ENCODE measurements at regions not wholly inside any gene's neighbourhood (a gene's known extent, or its start where the extent isn't known, plus 50 kb on each side); places are given as distances from the start of the nearest gene placed in this dataset.
A peak's percentile ranks its signal among the peaks of the same experiment; 100 is the strongest.
"Not testable (repeated sequence)": the region's sequence is repeated elsewhere in the genome, so short reads cannot be mapped to it uniquely, and the experiment has no call there.

GRCh38 chr1:199929556-199929955, 98.0 kb upstream of the NR5A2 start:
- no peak for DNase-seq (ENCODE audit: low spot score)

GRCh38 chr1:199930067-199930466, 97.4 kb upstream of the NR5A2 start:
- DNase-seq (ENCODE audit: low spot score): not testable (repeated sequence)

GRCh38 chr1:199931666-199932377, 95.7 kb upstream of the NR5A2 start:
- peak; percentile 67 for DNase-seq (ENCODE audit: low spot score)

GRCh38 chr1:199932462-199932861, 95.0 kb upstream of the NR5A2 start:
- DNase-seq (ENCODE audit: low spot score): no peak

- DNase-seq (ENCODE audit: low spot score): no peak
Observed at GRCh38 chr1:199936441-199936840, 91.1 kb upstream of the NR5A2 start.

GRCh38 chr1:199937161-199937560, 90.3 kb upstream of the NR5A2 start:
- DNase-seq (ENCODE audit: low spot score): no peak

GRCh38 chr1:199937661-199938060, 89.8 kb upstream of the NR5A2 start:
- no peak for DNase-seq (ENCODE audit: low spot score)

- no peak for DNase-seq (ENCODE audit: low spot score)
Observed at GRCh38 chr1:199944986-199945385, 82.5 kb upstream of the NR5A2 start.

- no peak for DNase-seq (ENCODE audit: low spot score)
Observed at GRCh38 chr1:199945591-199945990, 81.9 kb upstream of the NR5A2 start.

- no peak for DNase-seq (ENCODE audit: low spot score)
Observed at GRCh38 chr1:199946305-199947155, 81.0 kb upstream of the NR5A2 start.

- peak; percentile 59 for DNase-seq (ENCODE audit: low spot score)
Observed at GRCh38 chr1:199948587-199949280, 78.8 kb upstream of the NR5A2 start.

- DNase-seq (ENCODE audit: low spot score): not testable (repeated sequence)
Observed at GRCh38 chr1:199951005-199951404, 76.5 kb upstream of the NR5A2 start.

- DNase-seq (ENCODE audit: low spot score): no peak
Observed at GRCh38 chr1:199953651-199954050, 73.9 kb upstream of the NR5A2 start.

- no peak for DNase-seq (ENCODE audit: low spot score)
Observed at GRCh38 chr1:199954699-199955098, 72.8 kb upstream of the NR5A2 start.

GRCh38 chr1:199955235-199955634, 72.3 kb upstream of the NR5A2 start:
- DNase-seq (ENCODE audit: low spot score): no peak

- DNase-seq (ENCODE audit: low spot score): no peak
Observed at GRCh38 chr1:199956005-199956404, 71.5 kb upstream of the NR5A2 start.

GRCh38 chr1:199959033-199959774, 68.3 kb upstream of the NR5A2 start:
- DNase-seq (ENCODE audit: low spot score): no peak

- no peak for DNase-seq (ENCODE audit: low spot score)
Observed at GRCh38 chr1:199959775-199960110, 67.8 kb upstream of the NR5A2 start.

GRCh38 chr1:199970125-199970524, 57.4 kb upstream of the NR5A2 start:
- DNase-seq (ENCODE audit: low spot score): no peak

- no peak for DNase-seq (ENCODE audit: low spot score)
Observed at GRCh38 chr1:199976496-199977144, 50.9 kb upstream of the NR5A2 start.
